GM12801 (cell line): ENCODE measurements at regions not wholly inside any gene's neighbourhood (a gene's known extent, or its start where the extent isn't known, plus 50 kb on each side); places are given as distances from the start of the nearest gene placed in this dataset.

Experiments used
- CTCF ChIP-seq: IDR thresholded peaks from one replicate; pipeline ENCODE4 v1.5.1; 2011; ENCODE audit warnings: control low read depth; ENCODE audit not compliant: insufficient read length; ENCODE audit errors: extremely low read depth

GRCh38 chr4:59484944-59485343 lies 1715.2 kb upstream of the ADGRL3 start:
- no peak for TF ChIP-seq CTCF

- no peak for TF ChIP-seq CTCF
Observed at GRCh38 chr4:59500103-59500502, 1700.0 kb upstream of the ADGRL3 start.

GRCh38 chr4:59503731-59504130 lies 1696.4 kb upstream of the ADGRL3 start:
- no peak for TF ChIP-seq CTCF

- no peak for TF ChIP-seq CTCF
Observed at GRCh38 chr4:59517007-59517406, 1683.1 kb upstream of the ADGRL3 start.

GRCh38 chr4:59518005-59518823 lies 1681.9 kb upstream of the ADGRL3 start:
- TF ChIP-seq CTCF, result no peak

- no peak for TF ChIP-seq CTCF
Observed at GRCh38 chr4:59525885-59526284, 1674.2 kb upstream of the ADGRL3 start.

GRCh38 chr4:59535541-59535940 lies 1664.6 kb upstream of the ADGRL3 start:
- no peak for TF ChIP-seq CTCF
